Myocyte (in vitro differentiated cells): ENCODE measurements at regions not wholly inside any gene's neighbourhood (a gene's known extent, or its start where the extent isn't known, plus 50 kb on each side); places are given as distances from the start of the nearest gene placed in this dataset.
A peak's percentile ranks its signal among the peaks of the same experiment; 100 is the strongest.
"Not testable (repeated sequence)": the region's sequence is repeated elsewhere in the genome, so short reads cannot be mapped to it uniquely, and the experiment has no call there.

ENCODE experiments used
- DNase-seq: peaks from one replicate; pipeline ENCODE4 v3.0.0-alpha.2; 2012; ENCODE audit warnings: low read depth

DNA sequence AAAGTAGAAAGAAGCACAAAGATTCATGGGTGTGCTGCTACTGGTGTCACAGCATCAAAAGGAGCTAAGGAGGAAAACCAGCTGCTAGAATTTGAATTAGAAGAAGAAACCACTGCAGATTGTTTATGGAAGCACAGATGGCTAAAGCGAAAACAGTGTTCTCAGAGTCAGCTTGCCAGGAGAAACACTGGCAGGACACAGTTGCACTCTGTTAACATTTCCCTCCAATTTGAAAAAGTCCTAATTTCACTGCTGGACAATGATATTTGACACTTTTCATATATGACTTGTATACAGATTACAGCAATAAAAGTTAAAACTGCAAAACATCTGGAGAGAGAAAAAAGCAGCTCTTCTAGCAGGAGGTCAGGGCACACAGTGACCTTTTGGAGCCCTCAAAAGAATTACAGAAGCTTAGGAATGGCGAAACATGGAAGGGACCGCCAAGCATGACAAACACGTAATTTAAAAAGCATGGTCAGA lies 314.5 kb downstream of the COL12A1 start:
- DNase-seq = peak; percentile 54

DNA sequence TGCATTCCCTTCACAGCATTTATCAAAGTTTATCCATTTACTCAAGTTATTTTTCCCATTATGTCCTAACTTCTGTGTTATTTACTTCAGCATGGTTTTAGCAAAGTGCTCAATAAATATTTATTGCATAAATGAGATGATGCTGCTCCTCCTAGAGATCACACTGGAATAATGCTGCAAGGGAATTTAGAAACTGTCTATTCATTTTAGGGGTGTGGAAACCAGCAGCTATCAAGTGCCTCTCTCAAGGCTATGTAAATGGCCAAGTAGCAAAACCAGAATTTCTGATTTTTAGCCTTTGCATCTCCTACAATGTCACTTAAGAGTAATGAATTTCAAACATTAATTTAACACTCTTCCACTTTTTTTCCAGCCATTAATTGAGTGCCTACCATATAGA lies 316.2 kb downstream of the COL12A1 start:
- DNase-seq = no peak

DNA sequence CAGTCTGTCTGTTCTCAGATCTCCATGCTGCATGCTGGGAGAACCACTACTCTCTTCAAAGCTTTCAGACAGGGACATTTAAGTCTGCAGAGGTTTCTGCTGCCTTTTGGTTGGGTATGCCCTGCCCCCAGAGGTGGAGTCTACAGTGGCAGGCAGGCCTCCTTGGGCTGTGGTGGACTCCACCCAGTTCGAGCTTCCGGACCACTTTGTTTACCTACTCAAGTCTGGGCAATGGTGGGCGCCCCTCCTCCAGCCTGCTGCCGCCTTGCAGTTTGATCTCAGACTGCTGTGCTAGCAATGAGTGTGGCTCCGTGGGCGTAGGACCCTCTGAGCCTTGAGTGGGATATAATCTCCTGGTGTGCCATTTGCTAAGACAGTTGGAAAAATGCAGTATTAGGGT lies 317.1 kb downstream of the COL12A1 start:
- not testable (repeated sequence) for DNase-seq

DNA sequence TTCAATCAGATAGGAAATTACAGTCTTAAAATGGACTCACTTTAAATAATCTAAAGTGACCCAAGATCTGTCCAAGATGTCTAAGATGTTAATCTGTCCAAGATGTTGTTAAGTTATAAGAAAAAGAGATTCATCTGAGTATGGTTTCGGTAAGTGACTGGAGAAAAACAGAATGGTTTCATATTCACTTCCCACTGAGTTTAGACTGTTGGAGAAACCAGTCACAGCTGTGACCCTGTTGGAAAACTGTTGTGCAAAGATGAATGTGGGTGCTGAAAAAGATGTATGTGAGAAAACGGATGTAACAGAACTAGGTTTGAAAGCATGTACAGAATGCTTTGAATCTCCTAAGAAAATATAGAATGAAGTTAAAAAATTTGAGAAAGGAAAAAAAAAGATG lies 325.9 kb downstream of the COL12A1 start:
- no peak for DNase-seq

DNA sequence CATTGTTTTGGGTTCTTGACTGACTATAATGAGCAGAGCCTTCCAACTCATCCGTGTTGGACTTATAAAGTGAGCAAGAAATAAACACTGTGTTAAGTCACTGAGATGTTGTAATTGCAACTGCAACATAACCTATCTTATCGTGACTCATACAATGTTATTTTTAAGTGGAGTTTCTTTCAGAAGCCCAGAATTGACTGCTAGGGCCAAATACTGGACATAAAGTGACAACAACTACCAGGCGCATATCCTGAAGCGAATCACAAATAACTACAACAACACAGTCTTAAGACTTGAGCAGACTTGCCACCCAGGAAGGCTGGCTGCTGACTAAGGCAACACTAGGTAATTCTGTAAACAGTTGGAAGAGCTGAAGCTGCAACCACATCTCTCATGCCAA lies 326.6 kb downstream of the COL12A1 start:
- peak; percentile 47 for DNase-seq

DNA sequence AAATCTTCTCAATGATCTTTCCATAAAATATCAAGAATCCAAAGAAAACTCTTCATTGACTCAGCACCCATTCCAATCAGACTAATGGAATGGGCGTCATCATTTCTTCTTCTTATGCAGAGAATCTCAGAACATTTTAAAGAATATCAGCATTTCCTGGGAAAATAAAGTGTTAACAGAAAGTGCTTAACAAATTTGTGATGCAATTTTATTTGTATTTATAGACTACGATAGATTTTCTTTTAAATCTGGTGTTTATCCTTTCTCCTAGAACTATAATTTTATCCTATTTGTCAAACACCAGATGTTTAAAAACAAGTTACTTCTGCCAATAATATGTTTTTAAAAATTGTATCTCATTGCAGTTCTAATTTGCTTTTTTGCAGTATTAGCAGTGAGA lies 330.7 kb downstream of the COL12A1 start:
- no peak for DNase-seq

DNA sequence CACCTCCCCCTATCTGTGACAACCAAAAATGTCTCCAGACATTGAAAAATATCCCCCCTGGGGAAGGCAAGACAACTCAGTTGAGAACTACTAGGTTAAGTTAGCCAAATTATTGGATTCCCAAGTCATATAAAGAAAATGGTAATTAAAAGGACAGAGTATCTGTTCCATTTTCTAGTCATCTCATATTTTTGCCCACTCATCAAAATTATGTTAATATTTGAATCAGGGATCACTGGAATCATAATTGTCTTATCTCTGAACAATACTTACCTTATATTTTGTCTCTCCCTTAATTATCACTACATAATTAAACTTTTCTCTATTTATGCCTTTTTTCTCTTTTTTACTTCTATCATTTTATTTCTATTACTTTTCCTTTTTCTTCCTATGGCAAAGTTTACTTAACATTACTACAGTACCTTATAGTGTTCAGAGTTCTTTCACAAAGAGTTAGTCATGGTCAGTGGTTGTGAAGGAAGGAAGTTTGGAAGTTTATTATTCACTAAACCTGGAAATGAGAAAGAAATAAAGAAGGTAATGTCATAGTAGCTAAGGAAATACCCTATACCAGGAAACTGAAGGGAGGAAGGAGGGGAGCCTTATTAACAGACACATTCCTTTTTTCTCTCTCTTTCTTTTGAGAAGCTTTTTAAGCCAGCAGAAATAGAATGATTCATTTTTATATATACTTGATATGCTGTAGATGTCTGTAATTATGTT lies 332.9 kb downstream of the COL12A1 start:
- DNase-seq = no peak

DNA sequence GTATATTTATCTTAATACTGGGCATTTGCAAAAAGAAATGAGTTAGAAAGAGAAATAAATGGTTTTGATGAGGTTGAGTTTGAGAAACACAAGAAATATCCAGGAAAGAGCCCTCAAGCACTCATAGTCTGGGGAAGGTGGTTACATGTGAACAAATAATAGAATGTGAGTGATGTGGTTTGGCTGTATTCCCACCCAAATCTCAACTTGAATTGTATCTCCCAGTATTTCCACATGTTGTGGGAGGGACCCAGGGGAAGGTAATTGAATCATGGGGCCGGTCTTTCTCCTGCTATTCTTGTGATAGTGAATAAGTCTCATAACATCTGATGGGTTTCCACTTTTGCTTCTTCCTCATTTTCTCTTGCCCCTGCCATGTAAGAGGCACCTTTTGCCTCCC lies 334.1 kb downstream of the COL12A1 start:
- DNase-seq = peak; percentile 77

DNA sequence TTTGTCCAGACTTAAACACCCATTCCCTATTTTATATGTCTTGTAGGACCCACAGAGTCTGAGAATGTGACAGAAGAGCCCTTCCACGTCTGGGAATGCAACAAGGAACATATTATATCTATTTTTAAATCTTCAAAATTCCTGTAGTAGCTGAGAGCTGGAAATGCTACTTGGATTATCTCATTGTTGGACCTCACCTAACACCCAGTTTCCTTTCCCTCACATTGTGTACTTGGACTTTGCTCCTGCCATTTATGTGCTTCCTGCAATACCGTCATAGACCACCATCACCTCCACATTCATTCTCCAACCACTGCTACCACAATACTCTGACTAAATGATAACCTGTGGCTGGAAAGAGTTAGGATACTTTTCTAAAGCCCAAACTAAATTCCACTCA lies 335.4 kb downstream of the COL12A1 start:
- DNase-seq = peak; percentile 40

DNA sequence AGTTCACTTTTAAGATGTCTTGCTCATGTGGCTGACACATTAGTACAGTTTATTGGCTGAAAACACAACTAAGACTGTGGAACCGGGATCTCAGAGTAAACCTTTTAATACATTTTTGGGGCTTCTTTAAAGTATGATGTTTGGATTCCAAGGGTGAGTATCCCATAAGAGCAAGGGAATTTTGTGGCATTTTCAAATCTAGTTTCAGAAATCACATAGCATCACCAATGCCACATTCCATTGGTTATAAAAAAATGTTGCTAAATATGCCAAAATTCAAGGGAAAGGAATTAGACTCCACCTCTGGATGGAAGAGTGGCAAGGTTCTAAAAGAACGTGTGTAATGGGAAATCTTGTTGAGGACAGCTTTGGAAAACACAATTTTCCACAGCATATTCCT lies 338.6 kb downstream of the COL12A1 start:
- no peak for DNase-seq

DNA sequence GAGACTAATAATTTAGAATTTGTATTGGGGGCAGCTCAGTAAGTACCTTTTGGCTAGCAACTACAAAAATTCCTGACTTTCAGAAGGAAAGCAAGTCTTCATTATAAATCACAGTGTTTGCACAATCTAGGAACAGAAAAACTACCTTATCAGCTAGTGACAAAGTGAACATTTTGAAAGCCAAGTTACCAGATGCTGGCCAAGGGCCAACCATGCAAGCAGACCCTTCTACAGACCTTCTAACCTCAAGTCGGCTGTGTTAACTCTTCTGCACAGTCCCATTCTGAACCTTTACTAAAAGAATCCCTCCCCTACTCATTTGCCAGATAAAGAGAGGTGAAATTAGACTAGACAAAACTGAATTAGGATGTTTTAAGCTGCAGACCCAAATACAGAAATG lies 341.9 kb downstream of the COL12A1 start:
- no peak for DNase-seq

DNA sequence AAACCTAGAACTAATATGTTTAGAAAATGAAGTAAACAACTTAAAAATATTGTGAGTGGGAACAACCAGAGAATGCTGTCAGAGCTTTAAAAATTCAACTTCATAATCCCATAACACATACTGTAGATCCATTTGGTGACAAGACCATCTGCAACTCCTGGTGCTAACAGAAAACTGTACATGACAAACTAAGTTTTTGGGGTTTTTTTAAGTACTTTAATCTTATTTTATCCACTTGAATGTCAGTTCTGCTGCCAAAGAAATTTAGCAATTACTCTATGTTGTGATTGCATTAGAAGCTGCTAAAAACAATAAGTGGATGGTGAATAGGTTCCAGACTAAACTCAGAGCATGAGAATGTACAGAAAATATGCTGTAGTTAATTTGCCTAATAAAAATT lies 345.4 kb downstream of the COL12A1 start:
- DNase-seq = no peak

DNA sequence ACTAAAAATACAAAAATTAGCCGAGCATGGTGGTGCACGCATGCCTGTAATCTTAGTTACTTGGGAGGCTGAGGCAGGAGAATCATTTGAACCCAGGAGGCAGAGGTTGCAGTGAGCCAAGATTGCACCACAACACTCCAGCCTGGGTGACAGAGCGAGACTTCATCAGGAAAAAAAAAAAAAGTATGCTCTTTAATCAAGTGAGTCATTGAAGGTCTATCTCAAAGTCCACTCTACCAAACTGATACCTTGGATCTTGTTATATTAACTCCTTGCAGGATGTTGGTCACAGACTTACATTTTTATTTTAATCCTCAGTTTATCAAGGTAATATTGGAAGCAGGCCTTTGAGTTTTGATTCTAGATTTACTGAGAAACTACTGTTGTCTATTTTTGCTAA lies 348.7 kb downstream of the COL12A1 start:
- DNase-seq = no peak

DNA sequence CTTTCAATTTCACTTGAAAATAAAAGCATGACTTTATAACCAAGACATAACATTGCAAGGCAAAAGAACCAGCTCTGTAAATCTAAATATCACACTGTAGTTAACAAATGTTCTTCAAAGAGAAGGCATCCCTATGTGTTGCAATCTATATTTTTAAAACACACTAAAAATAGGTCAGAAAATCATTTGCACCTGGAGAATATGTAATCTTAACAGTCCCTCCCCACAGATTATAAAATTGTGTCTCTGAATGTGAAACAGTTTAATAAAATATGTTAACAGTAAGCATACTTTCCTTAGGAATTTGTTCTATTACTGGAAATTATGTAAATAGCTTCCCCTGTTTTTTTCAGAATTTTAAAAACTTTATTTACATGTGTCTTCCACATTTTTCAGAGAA lies 351.9 kb downstream of the COL12A1 start:
- no peak for DNase-seq

DNA sequence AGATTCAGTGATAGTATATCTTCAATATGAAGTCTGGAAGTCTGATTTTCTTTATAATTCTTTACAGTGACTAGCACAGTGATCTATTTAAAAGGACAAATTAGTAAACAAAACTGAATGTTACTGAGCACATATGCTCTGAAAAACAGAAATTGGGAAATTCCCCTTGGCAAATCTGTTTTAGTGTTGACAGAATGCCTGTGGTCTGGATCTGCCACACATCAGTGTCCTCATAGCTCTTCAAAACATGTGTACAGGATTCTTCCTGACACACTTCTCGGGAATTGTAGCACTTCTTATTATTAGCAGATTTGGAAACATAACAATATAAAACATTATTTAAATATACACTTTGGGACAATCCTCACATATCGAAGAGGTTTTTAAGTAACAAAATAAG lies 354.3 kb downstream of the COL12A1 start:
- DNase-seq = peak; percentile 53

DNA sequence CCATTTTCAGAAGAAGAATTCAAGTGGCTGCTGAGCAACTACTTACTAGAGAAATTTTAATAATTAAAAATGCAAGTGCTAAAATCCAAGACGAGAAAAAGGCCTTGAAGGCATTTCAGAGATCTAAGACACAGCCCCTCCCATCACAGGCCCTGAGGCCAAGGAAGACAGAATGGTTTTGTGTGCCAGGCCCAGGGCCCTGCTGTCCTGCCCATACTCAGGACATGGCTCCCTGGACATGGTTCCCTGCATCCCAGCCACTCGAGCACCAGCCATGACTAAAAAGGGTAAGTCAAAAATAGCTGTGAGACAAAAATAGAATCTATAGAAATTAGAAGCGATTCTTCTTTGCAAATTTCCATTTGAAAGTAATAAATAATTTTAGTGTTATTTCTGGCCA lies 364.9 kb downstream of the COL12A1 start:
- DNase-seq = no peak

DNA sequence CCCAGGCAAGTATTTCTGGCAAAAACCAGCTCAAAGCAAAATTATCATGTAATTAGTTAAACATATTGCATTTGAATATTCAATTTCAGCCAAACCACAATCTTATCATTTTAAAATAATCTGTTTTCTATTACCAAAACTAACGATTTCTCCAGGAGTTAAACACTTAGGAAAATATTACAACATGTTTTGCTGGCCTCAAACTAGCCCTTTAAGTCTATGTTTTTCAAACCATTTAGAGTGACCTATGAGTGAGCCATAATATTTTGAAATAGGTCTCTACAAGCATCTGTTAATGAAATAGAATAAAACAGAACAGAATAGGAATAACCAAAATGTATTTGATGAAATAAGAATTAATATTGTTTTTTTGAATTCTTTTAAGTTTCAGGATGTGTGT lies 370.9 kb downstream of the COL12A1 start:
- no peak for DNase-seq

DNA sequence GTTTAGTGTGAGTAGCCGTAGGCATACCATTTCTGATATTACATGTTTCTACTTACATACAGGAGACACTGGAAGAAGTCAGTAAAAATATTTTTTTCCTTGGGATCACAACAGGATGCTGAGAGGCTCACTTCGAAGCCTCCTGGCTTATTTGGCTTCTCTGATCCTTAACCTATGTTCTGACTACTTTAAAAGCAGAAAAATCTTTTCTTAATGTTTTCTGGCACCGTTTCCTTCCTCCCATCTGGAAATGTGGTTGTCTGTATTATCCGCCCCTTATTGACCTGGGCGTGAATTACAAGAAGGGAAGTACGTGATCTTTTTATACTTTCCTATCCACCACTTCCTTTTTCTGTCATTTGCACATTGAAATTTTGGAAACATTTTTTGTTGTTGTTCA lies 379.6 kb downstream of the COL12A1 start:
- no peak for DNase-seq

DNA sequence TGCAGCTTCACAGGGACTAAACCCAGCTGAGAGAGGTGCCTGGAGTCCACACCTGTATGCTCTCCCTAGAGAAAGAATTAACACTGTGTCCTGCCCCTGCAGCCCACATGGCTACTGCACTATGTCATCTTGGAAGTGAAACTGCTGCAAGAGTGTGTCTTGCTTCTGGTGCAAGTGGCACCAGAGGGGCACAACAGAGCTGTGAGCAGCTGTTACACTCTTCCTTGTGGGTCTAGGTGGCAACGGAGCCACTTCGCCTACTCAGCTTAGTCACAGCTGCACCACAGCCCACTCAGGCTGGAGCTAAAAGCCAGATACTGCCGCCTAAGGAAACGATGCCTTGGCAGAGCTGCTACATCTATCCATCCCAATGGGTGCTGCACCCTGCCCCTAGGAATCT lies 391.4 kb downstream of the COL12A1 start:
- DNase-seq = no peak

DNA sequence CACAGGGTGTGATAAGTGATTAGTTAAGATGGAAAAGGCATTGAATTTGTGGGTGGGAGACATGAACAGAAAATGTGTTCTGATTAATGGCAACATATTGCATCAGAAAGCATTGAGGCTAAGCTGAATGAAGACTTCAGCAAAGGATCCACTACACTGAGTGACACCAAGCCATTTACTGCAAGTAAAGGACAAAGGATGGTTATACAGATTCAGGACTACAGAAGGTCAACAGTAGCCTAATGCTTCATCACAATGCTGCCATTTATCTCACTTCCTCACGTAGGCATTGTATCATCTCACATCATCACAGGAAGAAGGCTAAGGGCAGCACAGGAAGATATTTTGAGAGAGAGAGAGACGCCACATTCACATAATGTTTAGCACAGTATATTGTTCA lies 398.2 kb downstream of the COL12A1 start:
- no peak for DNase-seq

DNA sequence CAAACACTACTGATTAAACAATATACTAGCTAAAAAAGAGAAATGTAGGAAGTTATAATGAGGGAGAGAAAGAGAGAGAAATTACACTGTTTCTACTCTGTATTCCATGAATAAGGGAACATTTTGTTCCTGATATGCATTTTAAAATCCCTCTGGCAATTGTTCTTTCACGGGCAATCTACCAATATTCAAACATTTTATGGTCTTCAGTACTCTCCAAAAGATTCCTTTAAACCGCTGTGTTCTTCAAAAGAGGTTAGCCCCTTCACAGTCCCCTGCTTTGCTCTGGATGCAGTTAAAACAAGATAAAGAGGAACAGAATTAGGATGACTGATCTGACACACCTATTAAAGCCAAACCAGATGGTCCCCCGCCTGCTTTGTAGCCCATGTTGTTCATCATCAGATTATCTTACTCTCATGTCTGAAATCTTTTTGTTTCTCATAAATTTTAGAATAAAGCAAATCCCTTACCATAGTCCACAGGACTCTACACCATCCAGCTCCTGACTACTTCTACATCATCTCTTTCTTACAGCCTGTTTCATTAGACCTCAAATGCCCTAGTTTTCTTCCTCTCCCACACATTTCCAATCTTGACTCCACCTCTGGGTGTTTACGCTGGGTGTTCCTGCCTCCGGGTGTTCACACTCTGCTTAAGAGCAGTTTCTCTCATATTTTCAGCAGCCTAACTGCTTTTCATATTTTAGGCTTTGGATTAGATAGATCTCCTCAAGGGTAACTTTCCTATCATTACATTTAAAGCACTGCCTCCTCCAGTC lies 399.7 kb downstream of the COL12A1 start:
- no peak for DNase-seq

DNA sequence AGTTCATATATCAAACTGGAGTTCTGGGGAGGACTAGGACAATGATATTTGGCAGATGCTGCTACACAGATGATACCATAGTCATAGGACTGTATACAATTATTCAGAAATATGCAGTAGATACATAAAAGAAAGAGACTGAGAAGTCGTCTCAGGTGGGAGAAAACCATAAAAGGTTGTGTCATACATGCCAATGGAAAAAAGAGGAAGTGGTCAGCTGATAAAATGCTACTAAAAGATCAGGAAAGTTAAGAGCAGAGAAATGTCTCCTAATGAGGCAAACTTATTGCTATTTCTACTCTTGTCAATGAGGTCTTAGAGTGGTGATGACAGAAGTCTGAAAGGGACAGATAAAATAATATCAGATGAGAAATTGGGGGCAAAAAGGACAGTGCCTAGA lies 407.6 kb downstream of the COL12A1 start:
- DNase-seq = no peak

DNA sequence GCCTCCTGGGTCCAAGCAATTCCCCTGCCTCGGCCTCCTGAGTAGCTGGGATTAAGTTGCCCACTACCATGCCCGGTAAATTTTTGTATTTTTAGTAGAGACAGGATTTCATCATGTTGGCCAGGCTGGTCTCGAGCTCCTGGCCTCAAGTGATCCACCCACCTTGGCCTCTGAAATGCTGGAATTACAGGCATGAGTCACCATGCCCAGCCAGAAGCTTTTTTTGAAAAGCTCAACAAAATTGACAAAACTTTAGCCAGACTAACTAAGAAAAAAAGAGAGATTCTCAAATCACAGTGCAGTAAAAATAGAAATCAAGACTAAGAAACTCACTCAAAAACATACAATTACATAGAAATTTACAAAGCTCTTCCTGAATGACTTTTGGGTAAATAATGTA lies 420.6 kb downstream of the COL12A1 start:
- no peak for DNase-seq
